Activated T-cell treated with anti-CD3 and anti-CD28 coated beads, Interleukin-2, amount 50 U/mL, for 4 hours (primary cell): ENCODE measurements at regions not wholly inside any gene's neighbourhood (a gene's known extent, or its start where the extent isn't known, plus 50 kb on each side); places are given as distances from the start of the nearest gene placed in this dataset.
"Not testable (repeated sequence)": the region's sequence is repeated elsewhere in the genome, so short reads cannot be mapped to it uniquely, and the experiment has no call there.

Source experiments
- ATAC-seq, 2 donors: fragments of 200-7000 bp; cut with Tn5 transposase; one replicate each; pipeline ENCODE4 v1.10.0; 2021
- DNase-seq: peaks from one replicate; pipeline ENCODE4 v3.0.0-alpha.2; 2020
- H3K27me3 Mint-ChIP-seq: one replicate; pipeline ENCODE4 v1.8.0; 2021; ENCODE audit warnings: low read depth, mixed read lengths
- H3K36me3 Mint-ChIP-seq: one replicate; pipeline ENCODE4 v1.8.0; 2022; ENCODE audit warnings: mixed read lengths; ENCODE audit not compliant: insufficient read depth
- H3K4me1 Mint-ChIP-seq: one replicate; pipeline ENCODE4 v1.8.0; 2021; ENCODE audit warnings: low read depth, mixed read lengths
- H3K4me3 Mint-ChIP-seq: one replicate; pipeline ENCODE4 v1.8.0; 2021; ENCODE audit warnings: mild to moderate bottlenecking, moderate library complexity, mixed read lengths
- H3K9me3 Mint-ChIP-seq: one replicate; pipeline ENCODE4 v1.8.0; 2021; ENCODE audit warnings: mixed read lengths

DNA sequence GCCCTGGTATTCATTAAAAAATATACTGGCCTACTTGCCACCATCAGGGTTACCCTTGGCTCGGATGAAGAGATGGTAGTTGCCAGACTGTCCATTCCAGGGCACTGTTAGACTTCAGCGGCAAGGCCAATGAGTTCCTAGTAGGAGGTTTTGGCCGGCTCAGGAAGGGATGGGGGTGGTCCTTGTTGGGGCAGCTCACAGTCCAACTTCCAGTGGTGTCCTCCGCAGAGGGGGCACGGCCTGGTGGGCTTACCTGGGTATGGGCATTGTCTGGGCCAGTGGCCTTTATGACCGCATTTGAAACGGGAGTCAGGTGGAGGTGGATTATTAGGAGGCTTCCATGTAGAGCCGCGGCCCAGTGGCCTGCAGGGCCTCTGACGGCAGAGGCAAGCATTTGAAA lies 139.1 kb upstream of the ETV3 start:
- H3K27me3 Mint-ChIP-seq = peaks cover 18% of the 10 kb centered on the region
- H3K36me3 Mint-ChIP-seq = no peaks in the 10 kb centered on the region
- H3K4me3 Mint-ChIP-seq = no peak overlapping the region
- H3K4me1 Mint-ChIP-seq = no peaks in the 10 kb centered on the region
- DNase-seq (no peak), ATAC-seq (no peak)
- no peaks in the 10 kb centered on the region for H3K9me3 Mint-ChIP-seq

DNA sequence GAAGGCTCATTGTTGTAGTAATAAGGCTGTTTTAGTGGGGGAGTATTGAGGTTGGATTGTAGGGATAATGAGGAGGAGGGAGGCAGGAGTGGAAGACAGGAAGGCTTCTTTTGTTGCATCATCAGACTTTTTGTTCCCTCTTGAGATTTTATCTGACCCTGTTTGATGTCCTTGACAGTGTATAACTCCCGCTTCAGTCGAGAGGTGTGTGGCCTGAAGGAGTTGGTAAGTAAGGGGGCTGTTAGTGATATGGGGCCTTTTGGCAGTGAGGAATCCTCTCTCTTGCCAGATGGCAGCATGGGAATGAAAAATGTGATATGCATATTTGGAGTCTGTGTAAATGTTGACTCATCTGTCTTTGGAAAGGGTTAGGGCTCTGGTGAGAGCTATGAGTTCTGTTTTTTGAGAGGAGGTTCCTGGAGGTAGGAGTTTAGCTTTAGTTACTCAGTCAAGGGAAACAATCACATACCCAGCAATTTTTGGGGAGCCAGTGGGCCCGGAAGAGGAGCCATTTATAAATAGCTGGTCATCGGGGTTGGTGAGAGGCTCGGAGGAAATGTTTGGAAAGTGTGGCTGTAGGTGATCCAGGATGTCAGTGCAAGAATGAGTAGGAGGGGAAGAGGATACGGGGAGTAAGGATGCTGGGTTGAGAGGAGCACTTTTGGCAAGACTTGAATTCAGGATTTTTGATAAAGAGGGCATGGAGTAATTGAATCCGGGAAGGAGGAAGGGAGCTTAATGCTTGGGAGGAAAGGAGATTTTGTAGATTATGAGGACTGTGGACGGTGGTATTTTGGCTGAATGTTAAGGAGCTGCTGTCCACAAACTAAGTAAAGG lies 136.7 kb upstream of the ETV3 start:
- ATAC-seq = no peak
- no peak overlapping the region for H3K4me3 Mint-ChIP-seq
- DNase-seq = no peak
- H3K4me1 Mint-ChIP-seq = no peaks in the 10 kb centered on the region
- H3K9me3 Mint-ChIP-seq = no peaks in the 10 kb centered on the region
- H3K36me3 Mint-ChIP-seq = no peaks in the 10 kb centered on the region
- H3K27me3 Mint-ChIP-seq = peaks cover 13% of the 10 kb centered on the region

DNA sequence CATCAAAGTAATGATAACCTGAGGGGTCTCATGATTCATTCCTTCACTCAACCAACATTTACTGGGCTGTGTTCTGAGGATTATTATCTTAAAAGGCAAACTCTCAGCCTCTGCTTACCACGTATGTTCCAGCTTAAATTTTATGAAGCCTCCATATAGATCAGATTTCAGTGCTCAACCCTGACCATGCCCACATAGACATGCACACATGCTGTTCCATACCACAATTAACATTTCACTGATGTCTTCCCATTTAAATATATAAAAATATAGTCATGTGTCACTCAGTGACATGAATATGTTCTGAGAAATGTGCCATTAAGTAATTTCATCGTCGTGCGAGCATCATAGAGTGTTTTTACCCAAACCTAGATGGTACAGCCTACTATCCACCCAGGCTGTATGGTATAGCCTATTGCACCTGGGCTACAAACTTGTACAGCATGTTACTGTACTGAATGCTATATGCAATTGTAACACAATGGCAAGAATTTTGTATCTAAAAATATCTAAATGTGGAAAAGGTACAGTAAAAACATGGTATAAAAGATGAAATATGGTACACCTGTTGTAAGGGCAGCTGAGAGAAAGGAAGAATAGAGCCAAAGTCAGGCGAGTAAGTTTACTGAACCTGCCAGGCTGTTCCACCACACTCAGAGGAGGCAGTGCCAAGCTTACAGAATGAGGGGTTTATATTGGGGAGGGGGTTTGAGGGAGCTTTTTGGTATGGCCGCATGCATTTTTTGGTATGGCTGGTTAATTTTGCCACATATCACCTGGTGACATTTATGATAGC lies 134.7 kb upstream of the ETV3 start:
- no peak for DNase-seq

DNA sequence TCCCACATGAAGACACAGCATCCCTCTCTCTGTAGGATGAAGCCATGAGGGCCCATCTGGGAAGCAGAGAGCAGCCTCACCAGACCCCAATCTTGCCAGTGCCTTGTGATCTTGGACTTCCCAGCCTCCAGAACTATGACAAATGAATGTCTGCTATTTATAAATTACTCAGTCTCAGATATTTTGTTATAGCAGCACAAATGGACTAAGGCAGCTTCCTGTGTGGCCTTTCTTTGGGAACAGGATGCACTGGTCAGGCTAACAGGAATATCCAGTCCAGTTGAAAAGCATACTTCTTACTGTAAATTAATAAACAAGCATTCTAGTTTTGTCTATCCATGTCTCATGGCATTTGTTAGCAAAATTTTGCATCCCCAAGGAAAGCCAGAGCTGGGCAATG lies 134.1 kb upstream of the ETV3 start:
- Mint-ChIP-seq H3K36me3 (no peaks in the 10 kb centered on the region), H3K27me3 (peaks cover 13% of the 10 kb centered on the region), H3K4me3 (no peak overlapping the region), H3K9me3 (no peaks in the 10 kb centered on the region), H3K4me1 (no peaks in the 10 kb centered on the region)
- ATAC-seq (no peak), DNase-seq (no peak)

More for the DNA sequence above, 134.7 kb upstream of the ETV3 start:
- H3K27me3 Mint-ChIP-seq = peaks cover 13% of the 10 kb centered on the region
- ATAC-seq = no peak
- no peaks in the 10 kb centered on the region for H3K9me3 Mint-ChIP-seq
- H3K4me3 Mint-ChIP-seq = no peak overlapping the region
- no peaks in the 10 kb centered on the region for H3K4me1 Mint-ChIP-seq
- no peaks in the 10 kb centered on the region for H3K36me3 Mint-ChIP-seq

DNA sequence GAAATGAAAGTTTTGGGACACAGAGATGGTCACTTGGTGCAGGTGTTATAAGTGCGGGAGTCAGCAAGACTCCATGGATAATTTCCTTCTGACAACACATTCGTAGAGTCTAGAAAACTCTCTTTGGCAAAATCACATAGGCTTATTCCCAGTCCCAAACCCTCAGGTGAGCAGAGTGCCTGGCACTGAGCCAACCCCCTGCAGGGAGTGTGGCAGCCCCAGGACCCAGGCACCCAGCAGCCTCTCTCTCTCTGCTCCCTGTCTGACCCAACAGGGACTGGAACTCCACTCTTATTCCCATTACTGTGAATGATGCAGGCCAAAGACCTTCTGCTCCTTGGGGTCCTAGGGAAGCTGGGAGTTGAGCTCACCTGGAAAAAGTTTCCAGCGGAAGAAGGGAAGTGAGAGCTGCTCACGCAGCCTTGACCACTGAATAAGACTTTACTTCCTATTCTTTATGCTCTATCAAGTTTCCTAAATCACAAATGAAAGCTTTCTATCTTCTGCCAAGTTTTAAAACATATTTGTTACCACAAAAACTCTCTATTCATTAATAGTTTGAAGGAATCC lies 132.6 kb upstream of the ETV3 start:
- ATAC-seq (no peak), DNase-seq (no peak)
- no peaks in the 10 kb centered on the region for H3K4me1 Mint-ChIP-seq
- H3K27me3 Mint-ChIP-seq = peaks cover 13% of the 10 kb centered on the region
- H3K4me3 Mint-ChIP-seq = no peak overlapping the region
- H3K36me3 Mint-ChIP-seq = no peaks in the 10 kb centered on the region
- H3K9me3 Mint-ChIP-seq = no peaks in the 10 kb centered on the region

DNA sequence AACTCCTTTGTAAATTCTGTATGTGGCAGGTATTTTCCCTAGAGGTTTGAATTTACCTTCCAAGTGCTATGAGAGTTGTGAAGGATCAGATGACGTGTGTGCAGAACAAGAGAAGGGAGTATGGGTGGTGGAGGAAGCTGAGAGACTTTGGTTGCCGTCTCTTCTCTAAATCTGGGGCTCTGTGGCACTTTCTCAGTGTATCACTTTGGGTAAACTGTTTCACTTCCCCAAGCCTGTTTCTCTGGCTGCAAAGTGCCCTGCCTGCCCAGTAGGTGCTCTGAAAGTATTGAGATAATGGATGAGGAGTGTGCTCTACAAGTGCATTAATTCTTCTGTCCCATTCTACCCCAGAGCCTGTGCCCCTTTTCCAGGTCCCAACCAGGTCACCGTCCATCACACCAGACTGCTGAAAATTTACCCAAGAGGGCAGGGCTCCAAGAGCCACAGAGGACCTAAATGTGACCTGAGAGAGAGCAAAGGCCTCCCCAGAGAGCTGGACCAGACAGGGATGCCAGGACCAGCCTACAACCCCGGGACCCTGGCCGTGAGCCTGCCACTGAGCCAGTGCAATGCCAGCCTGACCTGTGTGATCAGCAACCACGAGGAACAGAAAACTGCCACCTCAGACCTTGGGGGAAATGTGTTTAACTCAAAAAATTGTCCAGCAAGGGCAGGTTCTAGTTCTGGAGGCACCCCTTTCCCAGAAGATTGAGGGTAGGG lies 131.6 kb upstream of the ETV3 start:
- Mint-ChIP-seq H3K9me3 (no peaks in the 10 kb centered on the region), H3K4me3 (no peak overlapping the region), H3K27me3 (peaks cover 13% of the 10 kb centered on the region), H3K4me1 (no peaks in the 10 kb centered on the region), H3K36me3 (no peaks in the 10 kb centered on the region)
- ATAC-seq (no peak), DNase-seq (no peak)

DNA sequence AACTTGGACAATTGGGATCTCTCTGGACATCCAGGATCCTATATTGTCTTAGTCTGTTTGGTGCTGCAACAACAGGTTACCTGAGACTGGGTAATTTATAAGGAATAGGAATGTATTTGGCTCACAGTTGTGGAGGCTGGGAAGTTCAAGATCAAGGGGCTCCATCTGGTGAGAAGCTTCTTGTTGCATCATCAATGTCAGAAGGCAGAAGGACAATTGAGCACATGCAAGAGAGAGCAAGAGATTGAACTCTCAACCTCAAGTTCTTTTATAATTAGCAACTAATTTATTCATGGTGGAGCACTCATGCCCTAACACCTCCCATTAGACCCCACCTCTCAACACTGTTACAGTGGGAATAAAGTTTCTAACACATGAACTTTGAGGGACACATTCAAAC lies 124.7 kb upstream of the ETV3 start:
- DNase-seq (no peak), ATAC-seq (no peak)
- Mint-ChIP-seq H3K4me3 (no peak overlapping the region), H3K4me1 (no peaks in the 10 kb centered on the region), H3K36me3 (no peaks in the 10 kb centered on the region), H3K27me3 (peaks cover 4% of the 10 kb centered on the region), H3K9me3 (peaks cover 17% of the 10 kb centered on the region)

DNA sequence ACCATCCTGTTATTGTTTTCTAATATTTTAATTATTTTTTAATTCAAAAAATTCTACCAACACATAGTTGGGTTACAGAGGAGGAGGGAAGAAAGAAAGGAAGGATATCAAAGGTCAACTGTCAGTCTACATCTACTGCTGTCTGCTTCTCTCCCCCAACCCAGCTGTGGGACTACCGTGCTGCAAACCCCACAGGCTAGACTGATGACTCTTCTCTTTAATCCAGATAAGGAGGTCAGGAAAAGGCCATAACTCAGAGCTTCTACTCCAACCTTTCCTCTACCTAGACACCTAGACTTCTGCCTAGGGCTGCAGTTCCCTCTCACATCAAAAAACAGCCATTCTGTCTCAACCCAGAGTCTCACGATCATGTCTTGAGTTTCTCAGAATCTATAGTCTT lies 124.2 kb upstream of the ETV3 start:
- no peak for DNase-seq
- peaks cover 17% of the 10 kb centered on the region for H3K9me3 Mint-ChIP-seq
- no peak overlapping the region for H3K4me3 Mint-ChIP-seq
- H3K4me1 Mint-ChIP-seq = no peaks in the 10 kb centered on the region
- no peak for ATAC-seq
- H3K27me3 Mint-ChIP-seq = peaks cover 4% of the 10 kb centered on the region
- no peaks in the 10 kb centered on the region for H3K36me3 Mint-ChIP-seq

DNA sequence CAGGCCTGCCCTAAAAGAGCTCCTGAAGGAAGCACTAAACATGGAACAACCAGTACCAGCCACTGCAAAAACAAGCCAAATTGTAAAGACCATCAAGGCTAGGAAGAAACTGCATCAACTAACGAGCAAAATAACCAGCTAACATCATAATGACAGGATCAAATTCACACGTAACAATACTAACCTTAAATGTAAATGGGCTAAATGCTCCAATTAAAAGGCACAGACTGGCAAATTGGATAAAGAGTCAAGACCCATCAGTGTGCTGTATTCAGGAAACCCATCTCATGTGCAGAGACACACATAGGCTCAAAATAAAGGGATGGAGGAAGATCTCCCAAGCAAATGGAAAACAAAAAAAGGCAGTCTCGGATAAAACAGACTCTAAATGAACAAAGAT lies 117.7 kb upstream of the ETV3 start:
- not testable (repeated sequence) for ATAC-seq, H3K4me1 Mint-ChIP-seq, H3K36me3 Mint-ChIP-seq, DNase-seq, H3K4me3 Mint-ChIP-seq
- Mint-ChIP-seq H3K27me3 (peaks cover 33% of the 10 kb centered on the region), H3K9me3 (peaks cover 14% of the 10 kb centered on the region)

DNA sequence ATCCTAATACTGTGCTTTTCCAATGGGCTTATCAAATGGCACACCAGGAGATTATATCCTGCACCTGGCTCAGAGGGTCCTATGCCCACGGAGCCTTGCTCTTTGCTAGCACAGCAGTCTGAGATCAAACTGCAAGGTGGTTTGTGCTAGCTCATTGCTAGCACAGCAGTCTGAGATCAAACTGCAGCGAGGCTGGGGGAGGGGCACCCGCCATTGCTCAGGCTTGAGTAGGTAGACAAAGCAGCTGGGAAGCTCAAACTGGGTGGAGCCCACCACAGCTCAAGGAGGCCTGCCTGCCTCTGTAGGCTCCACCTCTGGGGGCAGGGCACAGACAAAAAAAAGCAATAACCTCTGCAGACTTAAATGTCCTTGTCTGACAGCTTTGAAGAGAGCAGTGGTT lies 116.0 kb upstream of the ETV3 start:
- H3K9me3 Mint-ChIP-seq, H3K4me3 Mint-ChIP-seq, DNase-seq, H3K4me1 Mint-ChIP-seq, H3K36me3 Mint-ChIP-seq, ATAC-seq: not testable (repeated sequence)
- peaks cover 39% of the 10 kb centered on the region for H3K27me3 Mint-ChIP-seq

DNA sequence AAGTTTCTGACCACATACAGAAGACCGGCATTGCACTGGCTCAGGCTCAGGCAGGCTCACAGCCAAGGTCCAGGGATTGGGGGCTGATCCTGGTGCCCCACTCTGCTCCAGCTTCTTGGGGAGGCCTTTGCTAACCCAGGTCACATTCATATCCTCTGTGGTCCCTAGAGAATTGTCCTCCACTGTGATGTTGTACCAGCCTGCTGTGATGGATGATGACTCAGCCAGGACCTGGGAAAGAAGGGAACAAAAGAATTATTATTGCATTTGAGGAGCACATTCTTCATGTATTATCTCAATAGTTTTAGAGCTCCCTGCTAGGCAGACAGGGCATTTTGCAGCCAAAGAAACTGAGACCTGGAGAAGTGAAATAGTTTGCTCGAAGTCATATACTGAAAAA lies 114.3 kb upstream of the ETV3 start:
- Mint-ChIP-seq H3K27me3 (peaks cover 52% of the 10 kb centered on the region), H3K4me1 (no peaks in the 10 kb centered on the region), H3K36me3 (no peaks in the 10 kb centered on the region), H3K9me3 (peaks cover 5% of the 10 kb centered on the region), H3K4me3 (no peak overlapping the region)
- ATAC-seq = no peak
- DNase-seq = no peak

DNA sequence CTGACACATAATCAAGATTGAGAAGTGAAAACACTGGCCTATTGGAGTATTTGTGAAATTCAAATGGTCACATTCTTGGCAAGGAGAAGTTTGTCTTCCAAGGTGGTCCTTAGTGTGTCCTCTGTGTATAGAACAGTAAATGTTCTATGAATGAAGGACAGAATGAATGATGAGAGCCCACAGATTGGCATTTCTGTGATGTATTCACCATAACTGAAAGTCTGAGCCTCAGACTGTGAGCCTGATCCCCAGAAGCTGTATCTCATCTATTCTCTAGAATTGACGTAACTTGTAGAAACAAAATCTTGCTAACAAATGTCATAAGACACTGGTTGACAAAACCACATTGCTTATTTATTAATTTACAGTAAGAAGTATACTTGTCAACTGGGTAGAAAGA lies 111.5 kb upstream of the ETV3 start:
- Mint-ChIP-seq H3K4me1 (no peaks in the 10 kb centered on the region), H3K27me3 (peaks cover 60% of the 10 kb centered on the region), H3K36me3 (no peaks in the 10 kb centered on the region), H3K4me3 (no peak overlapping the region), H3K9me3 (no peaks in the 10 kb centered on the region)
- ATAC-seq = no peak
- no peak for DNase-seq

DNA sequence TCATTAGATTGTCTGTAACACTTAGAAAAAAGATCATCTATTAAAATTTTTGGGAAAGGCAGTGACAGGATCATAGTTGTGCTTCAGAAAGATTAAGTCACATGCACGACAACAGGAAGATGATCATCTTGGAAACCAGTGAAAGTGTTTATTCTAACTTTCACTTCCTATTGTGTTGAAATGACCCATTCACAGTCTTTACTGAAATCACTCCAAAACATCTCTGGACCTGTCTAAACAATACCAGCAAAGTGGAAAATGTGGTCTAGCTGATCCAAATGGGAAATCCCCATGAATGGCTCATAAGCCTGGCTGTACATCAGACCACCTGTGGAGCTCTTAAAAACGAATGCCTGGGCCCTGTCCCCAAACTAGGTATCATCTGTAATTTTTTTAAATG lies 111.1 kb upstream of the ETV3 start:
- DNase-seq (no peak), ATAC-seq (no peak)
- Mint-ChIP-seq H3K9me3 (no peaks in the 10 kb centered on the region), H3K27me3 (peaks cover 61% of the 10 kb centered on the region), H3K4me1 (no peaks in the 10 kb centered on the region), H3K4me3 (no peak overlapping the region), H3K36me3 (no peaks in the 10 kb centered on the region)

DNA sequence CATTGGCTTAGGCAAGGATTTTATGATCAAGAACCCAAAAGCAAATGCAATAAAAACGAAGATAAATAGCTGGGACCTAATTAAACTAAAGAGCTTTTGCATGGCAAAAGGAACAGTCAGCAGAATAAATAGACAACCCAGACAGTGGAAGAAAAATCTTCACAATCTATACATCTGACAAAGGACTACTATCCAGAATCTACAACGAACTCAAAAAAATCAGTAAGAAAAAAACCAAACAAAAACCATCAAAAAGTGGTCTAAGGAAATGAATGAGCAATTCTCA lies 109.5 kb upstream of the ETV3 start:
- not testable (repeated sequence) for H3K4me3 Mint-ChIP-seq, H3K36me3 Mint-ChIP-seq, H3K4me1 Mint-ChIP-seq, H3K9me3 Mint-ChIP-seq, ATAC-seq, DNase-seq
- peaks cover 59% of the 10 kb centered on the region for H3K27me3 Mint-ChIP-seq
